ENCODE measurements at regions not wholly inside any gene's neighbourhood (a gene's known extent, or its start where the extent isn't known, plus 50 kb on each side); places are given as distances from the start of the nearest gene placed in this dataset.

DNA sequence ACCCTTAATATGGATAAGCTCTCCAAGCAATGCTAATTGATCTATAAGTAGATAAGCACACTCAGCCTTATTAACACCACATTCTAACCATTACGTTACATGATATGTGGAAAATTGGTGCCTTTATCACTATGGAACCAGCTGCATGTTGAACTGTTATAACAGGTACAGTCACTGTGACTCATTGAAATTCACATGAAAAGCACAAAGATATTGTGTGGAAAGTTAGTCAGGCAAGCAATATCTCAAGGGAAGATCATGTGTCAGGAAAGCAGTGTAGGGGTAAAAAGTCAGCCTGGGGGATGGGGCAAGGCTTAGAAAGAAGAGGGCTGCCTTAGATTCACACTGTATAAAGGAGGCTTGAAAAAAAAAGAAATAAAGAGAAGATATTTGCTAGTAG lies 313.7 kb upstream of the SMIM31 start:
- no peak for FAIRE-seq

DNA sequence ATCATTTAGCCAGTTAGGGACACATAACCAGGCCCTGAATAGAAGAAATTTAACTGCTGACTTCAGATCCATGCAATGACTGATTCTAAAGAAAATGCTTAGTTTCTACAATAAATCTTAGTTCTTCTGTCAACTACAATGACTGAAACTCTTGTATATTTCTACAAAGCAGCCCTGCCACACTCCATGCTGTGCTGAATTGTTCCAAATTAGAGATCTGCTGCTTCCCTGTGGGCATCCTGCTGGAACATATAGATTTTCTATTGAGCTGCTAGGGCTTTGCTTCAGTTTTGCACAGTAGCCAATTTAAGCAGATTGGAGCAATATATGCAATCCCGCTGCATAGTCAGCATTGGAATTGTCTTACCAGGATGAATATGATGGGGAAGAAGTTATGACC lies 312.8 kb upstream of the SMIM31 start:
- FAIRE-seq = no peak

DNA sequence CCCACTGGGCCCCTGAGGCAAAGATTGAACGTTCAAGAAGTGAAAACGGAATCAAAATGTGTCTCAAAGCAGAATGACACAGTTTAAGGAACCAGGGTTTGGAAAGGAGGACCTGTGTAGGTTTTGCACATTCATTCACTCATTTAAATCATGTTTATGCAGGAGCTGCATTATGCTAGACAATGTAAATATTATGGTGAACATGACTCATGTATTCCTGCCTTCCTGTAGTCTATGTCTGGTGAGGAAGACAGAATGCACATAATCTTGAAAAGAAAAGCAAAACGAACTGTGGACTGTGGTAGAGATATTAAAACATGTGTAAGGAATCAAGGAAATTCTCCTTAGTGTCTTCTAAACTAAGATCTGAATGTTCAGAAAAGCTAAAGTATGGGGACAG lies 311.8 kb upstream of the SMIM31 start:
- FAIRE-seq = no peak

DNA sequence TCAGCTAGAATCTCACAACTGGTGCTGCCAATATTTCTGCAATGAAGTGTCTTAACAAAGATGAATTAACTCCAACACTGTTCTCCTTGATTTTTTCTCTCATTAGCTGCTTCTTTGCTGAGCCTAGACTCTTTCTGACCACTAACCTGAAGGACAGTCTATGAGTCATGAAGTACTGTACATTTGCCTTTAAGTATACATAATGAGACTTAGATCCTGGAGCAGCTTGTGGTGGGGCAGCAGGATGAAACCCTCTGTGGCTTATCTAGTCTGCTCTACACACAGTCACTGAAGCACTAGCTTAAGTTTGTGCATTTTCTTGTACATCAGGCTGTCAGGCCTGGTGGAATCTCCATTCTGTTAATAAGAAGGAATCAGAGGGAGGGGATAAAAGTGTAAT lies 307.4 kb upstream of the SMIM31 start:
- FAIRE-seq = no peak

DNA sequence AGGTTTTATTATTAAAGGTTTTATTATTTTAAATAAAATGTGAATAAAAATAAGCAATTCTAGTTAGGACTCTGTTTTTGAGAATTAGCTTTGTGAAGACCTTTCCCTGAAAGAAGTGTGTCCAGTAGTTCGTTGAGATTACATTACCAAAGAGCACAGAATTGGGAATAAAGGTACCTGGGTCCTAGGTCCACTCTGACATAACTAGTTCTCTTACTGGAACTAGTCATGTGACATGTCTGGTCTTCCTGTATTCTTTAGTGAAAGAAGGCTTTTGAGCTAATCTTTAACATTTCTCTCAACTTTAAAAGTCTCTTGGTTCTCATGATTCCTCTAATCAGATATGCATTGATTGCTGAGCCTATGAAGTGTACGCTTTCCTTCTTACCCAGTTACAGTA lies 292.0 kb upstream of the SMIM31 start:
- FAIRE-seq = no peak

DNA sequence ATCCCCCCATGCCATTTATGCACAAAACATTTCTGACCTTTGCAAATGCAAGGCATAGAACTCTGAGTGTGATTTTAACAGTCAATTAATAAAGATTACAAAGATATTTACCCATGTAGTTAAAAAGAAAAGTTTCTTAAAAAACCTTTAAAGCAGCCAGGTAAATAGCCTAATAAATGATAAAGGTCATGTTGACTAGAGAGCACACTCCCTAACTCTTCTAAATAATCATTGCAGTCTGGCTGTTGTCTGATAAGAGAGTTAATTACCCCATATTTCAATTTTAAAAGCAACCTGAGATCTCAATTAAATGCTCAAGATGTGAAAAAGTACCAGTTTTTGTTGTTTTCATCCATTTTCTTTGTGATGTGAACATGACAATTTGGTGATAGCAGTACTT lies 291.5 kb upstream of the SMIM31 start:
- FAIRE-seq = no peak

DNA sequence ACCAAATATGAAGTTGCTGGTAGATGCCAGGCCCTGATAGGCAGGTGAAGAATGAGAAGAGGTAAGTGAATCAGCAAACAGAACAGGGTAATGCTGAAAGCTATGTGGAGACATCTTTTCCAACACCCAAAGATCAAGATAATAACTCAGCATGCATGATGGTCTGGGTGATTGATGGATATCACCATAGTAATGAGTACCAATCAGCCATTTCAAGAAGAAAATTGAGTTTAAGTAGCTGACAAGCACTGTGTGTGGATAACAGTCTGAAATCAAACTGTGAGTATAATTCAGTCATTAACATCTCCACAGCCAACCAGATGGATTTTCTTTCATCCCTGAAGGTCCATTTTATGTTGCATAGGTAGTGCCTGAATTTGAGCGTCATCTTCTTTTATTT lies 289.6 kb upstream of the SMIM31 start:
- FAIRE-seq = no peak

DNA sequence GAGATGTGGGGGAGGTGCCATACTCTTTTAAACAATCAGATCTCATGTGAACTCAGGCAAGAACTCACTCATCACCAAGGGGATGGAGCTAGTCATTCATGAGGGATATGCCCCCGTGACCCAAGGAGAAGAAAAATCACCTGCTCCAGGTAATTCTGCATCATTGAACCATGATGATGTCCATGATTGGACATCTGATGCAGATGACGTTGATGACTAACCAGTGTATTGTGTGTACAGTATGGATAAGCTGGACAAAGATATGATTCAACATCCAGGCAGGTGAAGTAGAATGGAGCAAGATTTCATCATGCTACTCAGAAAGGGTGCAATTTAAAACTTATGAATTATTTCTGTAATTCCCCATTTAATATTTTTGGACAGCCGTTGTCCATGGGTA lies 286.4 kb upstream of the SMIM31 start:
- FAIRE-seq = no peak

DNA sequence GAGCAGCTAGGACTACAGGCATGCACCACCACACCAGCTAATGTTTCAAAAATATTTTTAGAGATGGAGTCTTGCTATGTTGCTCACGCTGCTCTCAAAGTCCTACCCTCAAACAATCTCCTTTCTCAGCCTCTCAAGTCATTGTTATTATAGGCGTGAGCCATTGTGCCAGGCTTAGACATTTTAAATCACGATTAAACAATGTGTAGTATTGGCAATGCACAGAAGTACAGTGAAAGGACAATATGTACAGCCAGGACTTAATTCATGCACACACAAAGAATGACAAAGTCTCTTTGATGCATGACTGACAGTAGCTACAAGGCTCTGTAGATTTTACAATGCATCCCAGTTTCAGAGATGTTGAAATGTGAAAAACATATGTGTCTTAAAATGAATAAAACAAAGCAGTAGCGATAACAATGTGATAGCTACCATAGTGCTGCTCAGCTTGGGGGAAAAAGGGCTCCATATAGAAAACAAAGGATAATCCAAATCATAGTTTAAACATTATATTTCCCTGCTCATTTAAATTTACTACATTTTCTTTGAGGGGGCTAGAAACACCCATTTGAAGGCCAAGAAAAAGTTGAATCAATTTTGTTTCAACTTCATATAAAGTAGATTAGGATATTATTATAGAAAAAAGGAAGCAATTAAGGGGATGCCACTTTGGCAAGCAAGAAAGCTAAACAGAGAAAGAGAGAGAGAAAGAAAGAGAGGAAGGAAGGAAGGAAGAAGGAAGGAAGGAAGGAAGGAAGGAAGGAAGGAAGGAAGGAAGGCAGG lies 272.4 kb upstream of the SMIM31 start:
- no peak for FAIRE-seq

DNA sequence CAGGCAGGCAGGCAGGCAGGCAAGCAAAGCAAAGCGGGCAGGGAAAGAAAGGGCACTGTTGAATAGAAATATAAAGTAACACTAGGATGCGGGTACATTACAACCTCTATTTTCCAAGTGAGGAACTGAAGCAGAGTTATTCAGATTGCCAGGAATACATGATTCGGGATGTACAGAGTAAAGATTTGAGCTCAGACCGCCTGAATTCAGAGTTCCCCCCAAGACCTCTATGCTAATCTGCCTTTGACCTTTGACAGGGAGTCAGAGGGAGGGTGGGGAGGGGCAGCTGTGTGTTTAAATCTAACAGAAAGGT lies 271.9 kb upstream of the SMIM31 start:
- FAIRE-seq = no peak

DNA sequence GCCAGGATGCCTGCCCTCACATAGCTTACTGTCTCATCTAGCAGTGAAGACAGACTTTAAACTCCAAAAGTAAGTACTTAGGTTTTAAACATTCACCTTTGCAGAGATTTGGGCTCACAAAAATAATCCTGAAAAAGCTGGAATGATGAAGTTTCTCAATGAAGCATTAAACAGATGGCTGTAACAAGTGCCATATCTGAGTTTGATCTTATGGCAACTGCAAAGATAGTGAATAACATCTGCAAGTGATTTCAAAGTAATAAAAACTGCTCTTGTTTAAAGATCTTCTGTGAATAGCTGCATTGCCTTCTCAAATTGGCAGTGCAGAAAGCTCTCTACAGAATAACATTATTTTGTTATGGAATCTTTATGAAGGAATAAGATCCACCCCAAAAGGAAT lies 271.2 kb upstream of the SMIM31 start:
- FAIRE-seq = no peak

DNA sequence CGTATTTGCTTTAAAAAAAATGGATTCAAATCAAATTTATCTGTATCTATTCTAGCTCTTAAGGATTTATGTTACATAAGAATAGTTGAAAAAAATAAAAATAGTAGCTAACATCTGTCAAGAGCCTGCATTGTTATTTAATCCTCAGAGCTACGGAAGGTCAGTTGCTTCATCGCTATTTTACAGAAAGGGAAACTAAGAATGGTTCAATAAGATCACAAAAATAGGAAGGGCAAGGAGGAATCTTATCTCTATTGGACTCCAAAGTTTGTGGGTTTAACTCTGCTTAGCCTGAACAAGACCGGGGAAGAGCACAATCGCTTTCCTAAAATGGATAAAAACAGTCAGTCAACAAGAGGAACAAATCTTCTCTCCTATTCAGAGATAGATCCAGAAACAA lies 270.2 kb upstream of the SMIM31 start:
- no peak for FAIRE-seq

DNA sequence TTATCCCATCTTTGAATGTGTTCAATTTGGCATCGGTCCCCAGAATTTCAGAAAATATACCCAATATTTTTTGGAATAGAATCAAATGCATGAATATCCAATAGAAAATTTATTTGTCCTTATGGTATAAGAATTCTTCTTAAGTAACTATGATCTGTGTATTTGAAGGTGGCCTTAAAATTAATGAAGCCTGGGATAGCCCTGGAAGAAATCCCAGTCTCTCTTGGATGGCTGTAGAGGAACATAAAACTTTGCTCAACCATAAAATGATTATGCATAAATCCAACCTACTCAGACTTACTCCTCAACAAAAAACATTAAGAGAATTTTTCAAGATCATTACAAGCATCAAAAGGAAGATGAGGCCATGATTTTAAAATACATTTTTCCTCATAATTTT lies 269.4 kb upstream of the SMIM31 start:
- FAIRE-seq = no peak

DNA sequence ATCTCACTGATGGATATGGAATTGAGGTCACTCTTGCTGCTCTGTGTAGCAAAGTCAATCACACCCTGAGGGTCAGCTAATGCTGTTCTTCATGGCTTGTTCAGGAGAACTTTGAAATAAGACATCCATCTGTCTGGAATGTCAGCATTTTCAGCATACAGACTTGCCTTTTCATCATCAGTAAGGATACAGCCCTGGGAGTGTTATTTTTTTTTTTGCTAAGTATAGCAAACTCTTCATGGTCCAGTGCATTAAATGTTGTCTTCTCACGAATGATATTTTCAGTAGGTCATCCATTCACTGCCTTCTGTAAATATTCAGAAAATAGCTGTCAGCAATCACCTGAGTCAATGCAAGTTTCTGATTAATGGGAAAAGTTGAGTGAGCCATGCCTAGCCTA lies 268.8 kb upstream of the SMIM31 start:
- no peak for FAIRE-seq

DNA sequence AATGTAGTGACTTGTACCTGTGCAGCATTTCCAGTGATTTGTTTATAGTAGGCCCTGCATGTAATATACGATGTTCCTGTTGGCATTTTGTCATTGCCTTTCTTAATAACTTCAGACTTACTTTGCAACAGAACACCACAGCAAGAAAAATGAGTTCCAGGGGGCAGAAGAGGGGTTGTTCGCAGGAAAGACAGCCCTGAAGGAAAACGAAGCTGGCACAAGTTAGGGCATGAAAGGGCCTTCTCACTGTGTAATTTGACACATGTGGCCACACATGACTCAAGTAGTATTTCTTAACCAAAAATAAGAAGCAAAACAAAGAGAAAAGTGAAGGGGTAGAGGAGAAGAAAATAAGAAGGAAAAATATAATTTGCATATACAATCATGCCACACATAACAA lies 265.8 kb upstream of the SMIM31 start:
- no peak for FAIRE-seq

DNA sequence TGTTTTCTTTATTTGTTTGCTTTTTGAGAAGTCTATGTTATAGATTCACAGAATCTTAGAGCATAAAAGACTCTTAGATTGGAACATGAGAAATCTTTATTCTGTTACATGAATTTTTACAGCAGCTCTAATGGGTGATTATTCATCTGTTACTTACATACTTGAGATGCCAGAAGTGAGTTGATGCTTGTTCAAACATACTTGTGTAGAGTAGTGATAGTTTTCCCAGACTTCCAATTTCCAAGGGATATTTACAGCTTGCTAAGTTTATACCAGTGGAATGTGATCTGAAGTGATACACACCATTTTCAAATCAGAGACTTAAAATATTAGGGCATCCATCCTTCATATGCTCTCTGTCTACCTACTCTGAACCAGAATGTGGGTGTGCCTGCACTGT lies 252.9 kb upstream of the SMIM31 start:
- no peak for FAIRE-seq

DNA sequence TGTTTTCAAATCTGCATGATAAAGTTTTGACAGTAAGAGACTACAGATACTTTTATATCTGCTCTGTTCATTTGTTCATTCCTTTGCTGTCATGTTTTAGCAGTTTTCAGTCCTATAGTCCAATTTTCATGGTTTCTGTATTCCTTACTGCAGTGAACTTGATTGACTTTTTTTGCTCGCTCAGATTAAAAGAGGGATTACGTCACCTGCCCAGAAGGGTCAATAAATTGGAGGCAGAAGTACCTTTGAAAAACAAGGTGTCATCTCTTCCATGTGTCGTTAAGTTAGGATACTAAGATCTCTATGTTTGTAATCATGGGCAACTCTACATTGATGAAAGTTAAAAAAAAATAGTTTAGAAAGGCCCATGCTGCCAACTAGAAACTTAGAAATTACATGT lies 250.1 kb upstream of the SMIM31 start:
- no peak for FAIRE-seq

DNA sequence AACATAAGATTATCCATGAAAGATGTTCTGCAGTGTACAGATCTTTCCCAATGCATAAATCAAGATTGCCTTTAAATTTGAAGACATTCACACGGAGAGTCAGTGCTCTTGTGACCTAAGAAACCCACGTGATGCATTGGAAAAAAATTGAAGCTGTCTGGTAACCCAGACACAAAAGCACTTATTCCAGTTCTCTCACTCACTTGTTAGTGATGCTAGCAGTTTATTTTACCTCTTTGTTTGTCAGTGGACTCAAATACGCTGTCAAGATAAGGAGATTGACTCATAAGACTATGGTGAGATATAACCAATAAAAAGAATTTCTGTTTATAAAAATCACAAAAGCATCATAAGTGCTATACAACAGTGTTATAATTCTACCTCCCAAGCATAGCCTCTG lies 245.8 kb upstream of the SMIM31 start:
- no peak for FAIRE-seq

DNA sequence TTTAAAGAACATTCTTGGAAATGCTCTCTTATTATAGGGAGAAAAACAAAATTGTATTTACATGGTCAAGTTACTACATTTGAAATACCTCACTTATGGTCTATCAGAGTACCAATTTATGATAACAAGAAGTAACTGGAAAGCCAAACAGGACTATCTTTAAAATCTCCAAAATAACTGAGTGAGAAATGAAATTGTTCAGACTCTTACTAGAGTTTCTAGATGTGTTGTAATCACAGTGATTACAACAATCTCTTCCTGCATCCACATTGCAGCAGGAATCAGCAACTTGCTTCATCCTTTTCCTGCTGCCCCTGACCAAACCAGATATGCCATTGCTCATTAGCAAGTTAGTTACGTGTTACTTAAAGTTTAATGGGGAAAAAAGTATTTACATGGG lies 245.2 kb upstream of the SMIM31 start:
- no peak for FAIRE-seq

DNA sequence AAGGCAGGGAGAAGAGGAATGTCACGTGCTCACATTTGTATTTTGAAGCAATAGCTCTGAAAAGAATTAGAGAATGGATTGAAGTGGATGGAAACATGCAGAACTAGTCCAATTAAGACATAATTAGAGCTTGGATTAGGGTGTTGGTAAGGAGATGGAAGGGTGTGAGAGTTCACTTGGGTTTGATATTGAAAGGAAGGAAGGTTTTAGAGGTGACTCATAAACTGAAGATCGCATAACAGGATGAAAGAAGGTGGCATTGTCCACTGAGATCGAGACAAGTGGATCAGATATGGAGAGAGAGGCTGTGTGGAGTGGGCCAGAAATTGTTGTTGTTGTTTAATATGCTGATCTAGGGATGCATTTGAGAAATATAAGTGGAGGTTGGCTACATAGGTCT lies 244.0 kb upstream of the SMIM31 start:
- no peak for FAIRE-seq

DNA sequence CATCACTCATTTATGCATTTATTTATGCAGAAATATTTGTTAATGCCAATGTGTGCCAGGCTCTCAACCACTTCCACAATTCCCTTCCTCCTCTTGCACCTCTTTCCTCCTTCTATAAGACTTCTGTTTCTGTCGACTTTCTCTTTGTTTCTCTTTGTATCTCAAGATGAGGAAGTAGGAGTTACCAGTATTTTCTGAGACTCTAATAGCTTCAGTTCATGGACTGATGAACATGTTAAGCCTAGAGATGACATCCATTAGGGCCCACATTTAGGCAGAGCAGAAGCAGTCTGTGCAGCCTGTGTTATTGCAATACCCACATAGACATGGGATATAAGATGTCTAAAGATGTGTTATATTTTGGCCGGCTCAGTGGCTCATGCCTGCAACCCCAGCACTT lies 241.8 kb upstream of the SMIM31 start:
- no peak for FAIRE-seq

DNA sequence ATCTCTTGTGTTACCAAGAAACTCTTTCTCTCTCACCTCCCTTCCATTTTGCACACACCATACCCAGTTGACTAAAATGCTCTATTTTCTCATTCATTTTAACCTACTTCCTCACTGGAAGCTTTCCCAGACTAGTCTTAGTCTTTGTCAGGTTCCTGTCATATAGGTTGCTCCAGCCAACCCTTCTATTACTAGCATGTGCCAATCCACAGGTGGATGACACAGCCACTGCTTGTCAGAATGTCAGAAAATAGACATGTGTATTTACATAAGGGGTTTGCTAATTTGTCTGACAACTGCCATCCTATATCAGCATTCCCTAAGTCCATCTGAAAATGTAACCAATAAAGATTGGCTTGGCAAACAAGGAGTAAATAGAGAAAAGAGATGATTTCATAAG lies 239.2 kb upstream of the SMIM31 start:
- no peak for FAIRE-seq

DNA sequence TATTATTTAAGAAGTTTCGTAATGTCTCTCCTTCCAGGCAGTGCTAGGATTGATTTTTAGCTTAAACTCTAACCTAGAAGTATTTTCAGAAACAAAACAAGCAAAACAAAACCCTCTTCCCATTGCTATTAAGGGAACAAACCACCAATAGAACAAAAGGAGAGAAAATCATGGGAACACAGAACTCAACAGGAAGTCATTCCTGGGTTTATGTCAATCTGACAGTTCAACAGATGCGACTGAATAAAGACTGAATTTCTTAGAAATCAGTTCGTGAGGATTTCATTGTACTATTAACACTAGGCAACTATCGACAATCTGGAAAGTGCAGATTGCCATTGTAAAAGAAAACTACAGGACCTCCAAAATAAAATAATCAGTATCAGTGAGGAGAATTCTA lies 229.1 kb upstream of the SMIM31 start:
- no peak for FAIRE-seq

DNA sequence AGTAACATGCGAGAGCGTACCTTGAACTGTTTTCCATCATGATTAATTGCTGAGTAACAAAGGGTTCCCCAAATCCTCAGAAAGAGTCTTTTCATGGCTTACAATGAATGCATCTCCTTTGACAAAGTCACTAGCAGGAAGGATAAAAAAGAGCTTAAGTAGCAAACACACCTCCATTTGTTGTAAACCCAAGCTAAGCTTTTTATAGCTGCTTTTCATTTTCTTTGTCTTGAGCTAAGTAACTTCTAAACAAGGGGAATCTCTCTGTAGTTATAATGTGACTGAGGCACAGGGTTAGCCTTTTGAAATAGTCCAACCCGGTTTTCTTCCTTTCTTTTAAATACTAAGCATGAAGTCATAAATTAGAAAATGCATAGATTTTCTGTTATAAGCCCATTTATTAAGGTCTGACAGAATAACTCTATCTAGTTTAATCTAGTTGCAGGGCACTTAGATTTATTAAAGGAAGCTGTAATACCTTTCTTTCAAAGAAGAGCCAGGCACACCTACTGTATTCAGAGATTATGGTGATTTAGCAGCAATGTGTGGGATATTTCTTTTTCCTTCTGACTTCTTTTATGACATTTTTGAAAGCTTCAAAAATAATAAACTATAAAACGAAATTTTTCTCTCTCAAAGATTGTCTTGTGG lies 226.9 kb upstream of the SMIM31 start:
- FAIRE-seq = no peak

DNA sequence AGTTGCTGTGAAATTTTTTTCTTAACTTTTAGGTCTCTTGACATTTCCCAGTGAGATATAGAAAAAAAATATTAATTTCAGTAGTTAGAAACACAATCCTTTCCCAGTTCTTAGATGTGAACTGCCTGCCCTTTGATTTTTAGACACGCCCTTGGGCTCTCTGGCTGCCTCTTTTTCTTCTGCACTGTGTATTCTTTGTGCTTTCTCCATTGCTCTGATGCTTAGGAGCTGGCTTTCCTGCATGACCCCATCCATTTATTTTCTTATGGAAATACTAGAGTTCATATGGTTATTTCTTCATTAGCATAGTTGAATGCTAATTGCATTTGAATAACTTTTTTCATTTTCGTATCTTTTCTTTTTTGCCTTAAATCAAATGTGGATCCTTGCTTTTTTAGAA lies 224.9 kb upstream of the SMIM31 start:
- FAIRE-seq = no peak
